Activated CD4-positive, CD25-positive, alpha-beta regulatory T cell (primary cell): ENCODE measurements at regions not wholly inside any gene's neighbourhood (a gene's known extent, or its start where the extent isn't known, plus 50 kb on each side); places are given as distances from the start of the nearest gene placed in this dataset.

Experiments used
- DNase-seq, 4 experiments: peaks; one replicate each; lab custom pipeline; 2025; lab: John Stamatoyannopoulos, UW

GRCh38 chr9:121550041-121550440, 50.4 kb upstream of the GGTA1 start:
- no peak for DNase-seq

- peak; percentile 41 to 58 (median 48) for DNase-seq
These were observed 51.2 kb upstream of the GGTA1 start for GRCh38 chr9:121550569-121551512.

GRCh38 chr9:121551985-121552753, 52.5 kb upstream of the GGTA1 start:
- DNase-seq: no peak

GRCh38 chr9:121556082-121556481, 56.4 kb upstream of the GGTA1 start:
- no peak for DNase-seq

GRCh38 chr9:121556580-121556979, 56.9 kb upstream of the GGTA1 start:
- no peak for DNase-seq

GRCh38 chr9:121557581-121558447, 58.2 kb upstream of the GGTA1 start:
- no peak for DNase-seq

- no peak for DNase-seq
These were observed 58.8 kb upstream of the GGTA1 start for GRCh38 chr9:121558473-121558872.

GRCh38 chr9:121559183-121559582, 59.5 kb upstream of the GGTA1 start:
- DNase-seq: no peak

- DNase-seq: no peak
These were observed 61.3 kb upstream of the GGTA1 start for GRCh38 chr9:121560921-121561320.

- DNase-seq: no peak
These were observed 62.0 kb upstream of the GGTA1 start for GRCh38 chr9:121561385-121562222.

- DNase-seq: no peak
These were observed 62.7 kb upstream of the GGTA1 start for GRCh38 chr9:121562301-121562700.

GRCh38 chr9:121563425-121563824, 63.8 kb upstream of the GGTA1 start:
- no peak for DNase-seq

GRCh38 chr9:121563881-121564460, 64.3 kb upstream of the GGTA1 start:
- DNase-seq: no peak

- no peak for DNase-seq
These were observed 65.0 kb upstream of the GGTA1 start for GRCh38 chr9:121564504-121565260.

GRCh38 chr9:121566481-121567465, 67.1 kb upstream of the GGTA1 start:
- no peak for DNase-seq

GRCh38 chr9:121567500-121568342, 68.1 kb upstream of the GGTA1 start:
- DNase-seq: no peak

- no peak for DNase-seq
These were observed 69.0 kb upstream of the GGTA1 start for GRCh38 chr9:121568343-121569265.
